Head of caudate nucleus (tissue), 42 donors: ENCODE measurements at regions not wholly inside any gene's neighbourhood (a gene's known extent, or its start where the extent isn't known, plus 50 kb on each side); places are given as distances from the start of the nearest gene placed in this dataset.

Source experiments
- DNase-seq, 42 donors: peaks; one replicate each; pipeline versions ENCODE4 v3.0.0 to v3.0.0-alpha.2; 2020 to 2021; ENCODE audit warnings: mixed read lengths in 7 of 42
- intact Hi-C: fragments of 100-400 bp; cut with DNase I; formaldehyde crosslinking; loops from one replicate; pipeline ENCODE4 v1.15.0; 2022

- intact Hi-C loops = no loop called here
- no peak for DNase-seq
Measured at GRCh38 chr10:58930500-58930899, 245.9 kb upstream of the PHYHIPL start.

GRCh38 chr10:58932126-58932525, 244.3 kb upstream of the PHYHIPL start:
- DNase-seq = no peak
- intact Hi-C loops = no loop called here

GRCh38 chr10:58932577-58933314, 243.7 kb upstream of the PHYHIPL start:
- intact Hi-C loops = no loop called here
- DNase-seq = no peak

GRCh38 chr10:58936364-58936763, 240.1 kb upstream of the PHYHIPL start:
- DNase-seq = no peak
- intact Hi-C loops = no loop called here

GRCh38 chr10:58937423-58937822, 239.0 kb upstream of the PHYHIPL start:
- intact Hi-C loops = no loop called here
- DNase-seq = no peak

- intact Hi-C loops = no loop called here
- DNase-seq = no peak
Measured at GRCh38 chr10:58942724-58943123, 233.7 kb upstream of the PHYHIPL start.

GRCh38 chr10:58943256-58943890, 233.1 kb upstream of the PHYHIPL start:
- DNase-seq = no peak
- intact Hi-C loops = no loop called here

- DNase-seq = no peak
- intact Hi-C loops = no loop called here
Measured at GRCh38 chr10:58943960-58944359, 232.5 kb upstream of the PHYHIPL start.

- peak in 3 of 42 donors; percentile 22 to 38 (median 37) for DNase-seq
- intact Hi-C loops = loop anchor here (5.0 kb wide), 1 partner anchor 674 kb away; no protein-coding TSS in a partner anchor
Measured at GRCh38 chr10:58948303-58948702, 228.1 kb upstream of the PHYHIPL start.

GRCh38 chr10:58950618-58951017, 225.8 kb upstream of the PHYHIPL start:
- intact Hi-C loops = loop anchor here (5.0 to 10.0 kb wide), 2 partner anchors 282 to 514 kb away; no protein-coding TSS in a partner anchor
- peak in 2 of 42 donors; percentile 11 to 18 for DNase-seq

- no peak for DNase-seq
- intact Hi-C loops = loop anchor here (5.0 to 10.0 kb wide), 2 partner anchors 281 to 514 kb away; no protein-coding TSS in a partner anchor
Measured at GRCh38 chr10:58951087-58951486, 225.4 kb upstream of the PHYHIPL start.

- intact Hi-C loops = loop anchor here (5.0 to 10.0 kb wide), 2 partner anchors 281 to 513 kb away; no protein-coding TSS in a partner anchor
Measured at GRCh38 chr10:58951746-58952145, 224.7 kb upstream of the PHYHIPL start.

GRCh38 chr10:58952162-58952601, 224.3 kb upstream of the PHYHIPL start:
- intact Hi-C loops = loop anchor here (5.0 to 10.0 kb wide), 2 partner anchors 280 to 513 kb away; no protein-coding TSS in a partner anchor
- DNase-seq = no peak

More at GRCh38 chr10:58951746-58952145, 224.7 kb upstream of the PHYHIPL start:
- DNase-seq = no peak

- peak in 34 of 42 donors; percentile 31 to 93 (median 69) for DNase-seq
- intact Hi-C loops = loop anchor here (5.0 to 10.0 kb wide), 2 partner anchors 279 to 512 kb away; no protein-coding TSS in a partner anchor
Measured at GRCh38 chr10:58952747-58953466, 223.5 kb upstream of the PHYHIPL start.

GRCh38 chr10:58954178-58954577, 222.3 kb upstream of the PHYHIPL start:
- no peak for DNase-seq
- intact Hi-C loops = loop anchor here (5.0 to 10.0 kb wide), 2 partner anchors 278 to 511 kb away; no protein-coding TSS in a partner anchor

GRCh38 chr10:58955615-58956014, 220.8 kb upstream of the PHYHIPL start:
- intact Hi-C loops = loop anchor here (10.0 kb wide), 1 partner anchor 509 kb away; no protein-coding TSS in a partner anchor
- DNase-seq = no peak

GRCh38 chr10:58956926-58957325, 219.5 kb upstream of the PHYHIPL start:
- no peak for DNase-seq
- intact Hi-C loops = loop anchor here (10.0 kb wide), 1 partner anchor 508 kb away; no protein-coding TSS in a partner anchor

- DNase-seq = no peak
- intact Hi-C loops = loop anchor here (10.0 kb wide), 1 partner anchor 507 kb away; no protein-coding TSS in a partner anchor
Measured at GRCh38 chr10:58957517-58957916, 218.9 kb upstream of the PHYHIPL start.

GRCh38 chr10:58963101-58963534, 213.3 kb upstream of the PHYHIPL start:
- peak in 40 of 42 donors; percentile 7 to 89 (median 64) for DNase-seq
- intact Hi-C loops = loop anchor here (5.0 to 10.0 kb wide), 3 partner anchors 34 to 214 kb away; partner anchors contain the start of gene PHYHIPL
